ENCODE measurements at regions not wholly inside any gene's neighbourhood (a gene's known extent, or its start where the extent isn't known, plus 50 kb on each side); places are given as distances from the start of the nearest gene placed in this dataset.

DNA sequence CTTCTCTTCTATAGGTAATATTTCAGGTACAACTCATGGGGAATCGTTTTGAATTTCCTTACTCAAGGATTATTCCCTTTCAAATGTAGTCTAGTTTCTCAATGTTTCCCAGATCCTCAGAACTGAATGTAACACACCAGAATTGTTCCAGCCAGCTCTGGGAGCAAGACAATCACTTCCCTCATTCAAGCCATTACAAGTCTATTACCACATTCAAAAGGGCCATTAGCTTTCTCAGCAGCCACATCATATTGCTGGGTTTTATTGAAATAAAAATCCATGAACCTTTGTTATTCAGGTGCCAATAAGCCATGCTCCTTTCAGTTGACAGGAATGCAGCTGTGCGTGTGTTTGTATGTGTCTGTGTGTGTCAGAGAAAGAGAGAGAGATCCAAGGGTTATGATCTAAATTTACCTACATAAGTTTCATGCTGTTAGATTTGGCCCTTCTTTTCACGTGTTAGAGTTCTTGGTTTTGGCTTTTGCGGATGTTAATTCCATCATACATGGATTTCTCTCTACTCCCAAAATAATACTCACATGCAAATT lies 357.7 kb downstream of the BCAT1 start:
- no peaks in the 10 kb centered on the region for H3K4me1 ChIP-seq
- no peaks in the 10 kb centered on the region for H3K27me3 ChIP-seq
- no peaks in the 10 kb centered on the region for H3K36me3 ChIP-seq
- H3K4me3 ChIP-seq = no peak overlapping the region
- no peaks in the 10 kb centered on the region for H3K9me3 ChIP-seq
- TF ChIP-seq, protein P1, sequence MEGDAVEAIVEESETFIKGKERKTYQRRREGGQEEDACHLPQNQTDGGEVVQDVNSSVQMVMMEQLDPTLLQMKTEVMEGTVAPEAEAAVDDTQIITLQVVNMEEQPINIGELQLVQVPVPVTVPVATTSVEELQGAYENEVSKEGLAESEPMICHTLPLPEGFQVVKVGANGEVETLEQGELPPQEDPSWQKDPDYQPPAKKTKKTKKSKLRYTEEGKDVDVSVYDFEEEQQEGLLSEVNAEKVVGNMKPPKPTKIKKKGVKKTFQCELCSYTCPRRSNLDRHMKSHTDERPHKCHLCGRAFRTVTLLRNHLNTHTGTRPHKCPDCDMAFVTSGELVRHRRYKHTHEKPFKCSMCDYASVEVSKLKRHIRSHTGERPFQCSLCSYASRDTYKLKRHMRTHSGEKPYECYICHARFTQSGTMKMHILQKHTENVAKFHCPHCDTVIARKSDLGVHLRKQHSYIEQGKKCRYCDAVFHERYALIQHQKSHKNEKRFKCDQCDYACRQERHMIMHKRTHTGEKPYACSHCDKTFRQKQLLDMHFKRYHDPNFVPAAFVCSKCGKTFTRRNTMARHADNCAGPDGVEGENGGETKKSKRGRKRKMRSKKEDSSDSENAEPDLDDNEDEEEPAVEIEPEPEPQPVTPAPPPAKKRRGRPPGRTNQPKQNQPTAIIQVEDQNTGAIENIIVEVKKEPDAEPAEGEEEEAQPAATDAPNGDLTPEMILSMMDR (IDR thresholded peaks at IDR 0.05) = no peak
- no peak for TF ChIP-seq EP300 (IDR thresholded peaks at IDR 0.05)
- TF ChIP-seq POLR2A (IDR thresholded peaks at IDR 0.05) = no peak
- no peak for DNase-seq (ENCODE audit: low spot score in 2 of 2)
- WGBS, 2 donors = 66 to 71% methylated on average over 4 of the region's 4 CpGs
- H3K27ac ChIP-seq = no peak overlapping the region

DNA sequence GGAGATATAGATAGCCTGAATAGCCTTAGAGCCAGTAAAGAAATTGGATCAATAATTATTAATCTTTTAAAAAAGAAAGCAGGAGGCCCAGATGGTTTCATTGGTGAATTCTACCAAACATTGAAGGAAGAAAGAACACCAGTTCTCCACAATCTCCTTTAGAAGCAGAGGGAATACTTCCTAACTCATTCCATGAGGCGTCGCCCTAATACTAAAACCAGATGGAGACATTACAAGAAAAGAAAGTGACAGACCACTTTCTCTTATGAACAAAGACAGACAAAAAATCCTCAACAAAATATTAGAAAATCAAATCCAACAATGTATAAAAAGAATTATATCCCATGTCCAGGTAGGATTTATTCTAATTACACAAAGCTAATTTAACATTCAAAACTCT lies 362.6 kb downstream of the BCAT1 start:
- TF ChIP-seq EP300 (IDR thresholded peaks at IDR 0.05) (no peak), POLR2A (IDR thresholded peaks at IDR 0.05) (no peak)
- TF ChIP-seq, protein P1 (IDR thresholded peaks at IDR 0.05) = no peak
- no peak overlapping the region for H3K4me3 ChIP-seq
- no peaks in the 10 kb centered on the region for H3K4me1 ChIP-seq
- peaks cover 0 to 3% (median 0%) of the 10 kb centered on the region in 4 donors for H3K9me3 ChIP-seq
- H3K27me3 ChIP-seq = no peaks in the 10 kb centered on the region
- WGBS, 2 donors = 92 to 94% methylated on average over 2 of the region's 2 CpGs
- H3K36me3 ChIP-seq = no peaks in the 10 kb centered on the region
- DNase-seq (ENCODE audit: low spot score in 2 of 2) = no peak
- H3K27ac ChIP-seq = no peak overlapping the region

DNA sequence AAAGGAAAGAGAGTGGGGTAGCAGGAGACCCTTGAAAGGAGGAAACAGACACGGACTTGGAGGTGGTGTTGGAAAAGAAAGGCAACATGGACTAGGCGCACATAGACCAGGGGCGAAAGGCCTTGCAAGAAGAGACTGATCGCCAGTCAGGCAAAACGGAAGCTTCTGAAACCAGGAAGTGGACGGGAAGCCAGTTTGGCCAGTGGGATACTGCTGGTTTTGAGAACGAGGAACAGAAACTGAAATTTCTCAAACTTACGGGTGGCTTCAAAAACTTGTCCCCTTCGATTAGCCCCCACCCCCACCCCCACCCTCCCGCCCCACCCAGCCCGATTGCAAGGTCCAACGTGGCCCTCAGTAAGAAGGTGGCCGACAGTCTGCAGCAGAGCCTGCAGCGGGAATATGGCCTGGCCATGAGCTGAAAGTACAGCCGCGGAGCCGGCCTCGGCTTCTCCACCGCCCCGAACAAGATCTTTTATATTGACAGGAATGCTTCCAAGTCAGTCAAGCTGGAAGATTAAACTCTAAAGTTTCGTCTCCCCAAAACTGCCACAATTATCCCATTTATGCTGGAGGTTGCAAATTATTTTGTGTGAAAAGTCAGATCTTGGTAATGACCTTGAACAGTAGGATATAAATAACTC lies 364.7 kb downstream of the BCAT1 start:
- H3K9me3 ChIP-seq = peaks cover 0 to 12% (median 2%) of the 10 kb centered on the region in 4 donors
- no peak for DNase-seq (ENCODE audit: low spot score in 2 of 2)
- H3K36me3 ChIP-seq = no peaks in the 10 kb centered on the region
- TF ChIP-seq, protein P1 (IDR thresholded peaks at IDR 0.05) = no peak
- TF ChIP-seq POLR2A (IDR thresholded peaks at IDR 0.05) (no peak), EP300 (IDR thresholded peaks at IDR 0.05) (no peak)
- no peak overlapping the region for H3K4me3 ChIP-seq
- no peaks in the 10 kb centered on the region for H3K27me3 ChIP-seq
- 90 to 95% methylated on average over 21 of the region's 21 CpGs for whole genome bisulfite sequencing, 2 donors
- H3K27ac ChIP-seq = no peak overlapping the region
- H3K4me1 ChIP-seq = no peaks in the 10 kb centered on the region

DNA sequence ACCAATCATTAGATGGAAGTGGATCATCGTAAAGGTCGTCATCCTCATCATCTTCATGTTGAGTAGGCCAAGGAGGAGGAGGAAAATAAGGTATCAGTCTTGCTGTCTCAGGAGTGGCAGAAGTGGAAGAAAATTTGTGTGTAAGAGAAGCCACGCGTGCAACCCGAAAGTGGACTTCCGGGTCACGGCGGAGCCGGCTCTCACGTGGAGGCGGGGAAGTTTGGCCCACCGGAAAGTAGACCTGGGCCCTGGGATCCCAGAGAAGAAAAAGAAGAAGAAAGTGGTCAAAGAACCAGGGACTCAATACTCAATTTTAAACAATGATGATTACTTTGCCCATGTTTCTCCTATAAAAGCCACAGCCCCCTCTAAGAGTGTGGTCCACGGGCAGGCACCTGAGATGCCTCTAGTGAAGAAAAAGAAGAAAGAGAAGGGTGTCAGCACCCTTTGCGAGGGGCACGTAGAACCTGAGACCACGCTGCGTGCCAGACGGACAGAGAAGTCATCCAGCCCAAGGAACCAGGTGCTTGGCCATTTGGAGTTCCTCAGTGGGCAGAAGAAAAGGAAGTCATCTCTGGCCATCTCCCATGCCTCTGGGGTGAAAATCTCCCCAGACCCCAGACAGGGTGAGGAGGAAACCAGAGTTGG lies 365.8 kb downstream of the BCAT1 start:
- Histone ChIP-seq H3K27me3 (no peaks in the 10 kb centered on the region), H3K27ac (no peak overlapping the region), H3K36me3 (no peaks in the 10 kb centered on the region), H3K4me3 (no peak overlapping the region), H3K4me1 (no peaks in the 10 kb centered on the region), H3K9me3 (peaks cover 0 to 12% (median 2%) of the 10 kb centered on the region in 4 donors)
- WGBS, 2 donors = 98 to 99% methylated on average over 18 of the region's 18 CpGs
- no peak for DNase-seq (ENCODE audit: low spot score in 2 of 2)
- TF ChIP-seq, protein P1 (IDR thresholded peaks at IDR 0.05) = no peak
- TF ChIP-seq EP300 (IDR thresholded peaks at IDR 0.05) = no peak
- no peak for TF ChIP-seq POLR2A (IDR thresholded peaks at IDR 0.05)

DNA sequence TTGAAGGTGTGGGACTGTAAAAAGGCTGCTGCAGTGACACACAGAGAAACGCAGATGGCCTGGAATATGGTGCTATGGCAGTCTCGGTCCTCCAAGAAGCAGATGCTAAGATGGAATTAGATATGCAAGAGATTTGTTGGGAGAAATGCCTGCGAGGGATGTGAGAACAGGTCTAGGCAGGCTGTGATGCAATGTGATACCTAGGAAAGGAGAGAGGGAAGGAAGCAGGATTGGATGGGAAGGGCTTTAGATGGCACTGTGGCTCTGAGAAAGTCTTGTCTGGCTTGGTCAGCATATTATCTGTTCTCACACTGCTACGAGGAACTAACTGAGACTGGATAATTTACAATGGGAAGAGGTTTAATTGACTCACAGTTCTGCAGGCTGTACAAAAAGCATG lies 374.4 kb downstream of the BCAT1 start:
- Histone ChIP-seq H3K9me3 (peaks cover 0 to under 1% (median under 1%) of the 10 kb centered on the region in 4 donors), H3K27me3 (no peaks in the 10 kb centered on the region), H3K4me3 (no peak overlapping the region), H3K36me3 (no peaks in the 10 kb centered on the region), H3K4me1 (no peaks in the 10 kb centered on the region), H3K27ac (no peak overlapping the region)
- DNase-seq (ENCODE audit: low spot score in 2 of 2) = no peak
- 86 to 88% methylated on average over 4 of the region's 4 CpGs for WGBS, 2 donors
- TF ChIP-seq POLR2A (IDR thresholded peaks at IDR 0.05) = no peak
- no peak for TF ChIP-seq EP300 (IDR thresholded peaks at IDR 0.05)
- TF ChIP-seq, protein P1 (IDR thresholded peaks at IDR 0.05) = no peak
